ENCODE measurements at regions not wholly inside any gene's neighbourhood (a gene's known extent, or its start where the extent isn't known, plus 50 kb on each side); places are given as distances from the start of the nearest gene placed in this dataset.

DNA sequence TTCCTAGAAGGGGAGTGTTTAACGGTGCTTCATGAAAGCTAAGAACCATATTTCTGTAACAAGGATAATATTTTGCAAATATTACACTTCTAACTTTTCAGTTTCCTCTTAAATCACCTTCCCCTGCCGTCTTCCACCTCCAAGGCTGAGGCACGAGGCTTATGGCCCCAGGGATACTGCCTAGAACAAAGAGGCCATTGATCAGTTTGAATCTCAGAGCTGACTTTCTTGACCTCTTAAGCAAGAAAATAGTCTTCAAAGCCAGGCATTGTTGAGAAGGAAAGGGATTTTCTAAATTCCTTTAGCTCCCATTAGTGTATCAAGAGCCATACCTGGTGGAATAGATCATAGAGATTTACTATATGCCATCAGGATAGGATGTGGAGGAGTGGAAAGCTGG lies 566.2 kb downstream of the BNC2 start:
- 89 to 100% methylated on average over 3 of the region's 3 CpGs for WGBS, 2 experiments (ENCODE audit: insufficient coverage in 1 of 2, insufficient read length in 1 of 2)
- H3K4me3 ChIP-seq (ENCODE audit: low read length) = no peak overlapping the region
- no peak overlapping the region for H3K9ac ChIP-seq (ENCODE audit: extremely low read depth, low read length, poor library complexity, severe bottlenecking)
- no peaks in the 10 kb centered on the region for H3K27me3 ChIP-seq (ENCODE audit: control insufficient read depth, insufficient read depth, low read length, poor library complexity, severe bottlenecking)
- H3K4me1 Mint-ChIP-seq = peaks cover 15% of the 10 kb centered on the region
- peaks cover 24% of the 10 kb centered on the region for H3K27me3 Mint-ChIP-seq (ENCODE audit: insufficient read depth)
- no peak overlapping the region for H3K27ac Mint-ChIP-seq
- no peaks in the 10 kb centered on the region for H3K9me3 ChIP-seq (ENCODE audit: control insufficient read depth, low read length)
- H3K4me1 ChIP-seq (ENCODE audit: control insufficient read depth, insufficient read depth, low read length) = no peaks in the 10 kb centered on the region
- no peak overlapping the region for H3K4me3 Mint-ChIP-seq
- DNase-seq = no peak
- H3K27ac ChIP-seq (ENCODE audit: low read depth, low read length) = no peak overlapping the region
- H3K36me3 ChIP-seq (ENCODE audit: control insufficient read depth, insufficient read depth, low read length) = no peaks in the 10 kb centered on the region
- H3K9me3 Mint-ChIP-seq = peaks cover 3% of the 10 kb centered on the region
- H3K36me3 Mint-ChIP-seq (ENCODE audit: low read depth) = no peaks in the 10 kb centered on the region
- TF ChIP-seq, protein P1, sequence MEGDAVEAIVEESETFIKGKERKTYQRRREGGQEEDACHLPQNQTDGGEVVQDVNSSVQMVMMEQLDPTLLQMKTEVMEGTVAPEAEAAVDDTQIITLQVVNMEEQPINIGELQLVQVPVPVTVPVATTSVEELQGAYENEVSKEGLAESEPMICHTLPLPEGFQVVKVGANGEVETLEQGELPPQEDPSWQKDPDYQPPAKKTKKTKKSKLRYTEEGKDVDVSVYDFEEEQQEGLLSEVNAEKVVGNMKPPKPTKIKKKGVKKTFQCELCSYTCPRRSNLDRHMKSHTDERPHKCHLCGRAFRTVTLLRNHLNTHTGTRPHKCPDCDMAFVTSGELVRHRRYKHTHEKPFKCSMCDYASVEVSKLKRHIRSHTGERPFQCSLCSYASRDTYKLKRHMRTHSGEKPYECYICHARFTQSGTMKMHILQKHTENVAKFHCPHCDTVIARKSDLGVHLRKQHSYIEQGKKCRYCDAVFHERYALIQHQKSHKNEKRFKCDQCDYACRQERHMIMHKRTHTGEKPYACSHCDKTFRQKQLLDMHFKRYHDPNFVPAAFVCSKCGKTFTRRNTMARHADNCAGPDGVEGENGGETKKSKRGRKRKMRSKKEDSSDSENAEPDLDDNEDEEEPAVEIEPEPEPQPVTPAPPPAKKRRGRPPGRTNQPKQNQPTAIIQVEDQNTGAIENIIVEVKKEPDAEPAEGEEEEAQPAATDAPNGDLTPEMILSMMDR (conservative IDR thresholded peaks at IDR 0.05) = no peak

DNA sequence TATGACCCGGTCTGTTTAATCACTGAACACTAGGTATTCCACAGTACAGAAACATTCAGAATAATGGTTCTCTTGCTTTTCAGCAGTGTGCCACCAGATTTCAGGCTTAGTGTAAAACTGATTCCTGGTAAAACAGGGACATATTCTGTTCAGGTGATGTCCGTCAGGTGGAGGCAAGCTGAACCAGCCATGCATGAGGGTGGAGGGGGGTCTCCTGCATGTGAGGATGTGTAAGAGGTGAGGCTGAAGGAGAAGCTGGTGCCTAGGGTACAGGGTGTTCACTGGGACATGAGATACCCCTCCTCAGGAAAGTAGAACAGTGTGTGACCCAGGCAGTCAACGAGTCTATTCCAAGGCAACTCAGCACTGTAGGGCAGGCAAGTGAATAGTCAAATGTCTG lies 563.9 kb downstream of the BNC2 start:
- H3K9ac ChIP-seq (ENCODE audit: extremely low read depth, low read length, poor library complexity, severe bottlenecking) = no peak overlapping the region

DNA sequence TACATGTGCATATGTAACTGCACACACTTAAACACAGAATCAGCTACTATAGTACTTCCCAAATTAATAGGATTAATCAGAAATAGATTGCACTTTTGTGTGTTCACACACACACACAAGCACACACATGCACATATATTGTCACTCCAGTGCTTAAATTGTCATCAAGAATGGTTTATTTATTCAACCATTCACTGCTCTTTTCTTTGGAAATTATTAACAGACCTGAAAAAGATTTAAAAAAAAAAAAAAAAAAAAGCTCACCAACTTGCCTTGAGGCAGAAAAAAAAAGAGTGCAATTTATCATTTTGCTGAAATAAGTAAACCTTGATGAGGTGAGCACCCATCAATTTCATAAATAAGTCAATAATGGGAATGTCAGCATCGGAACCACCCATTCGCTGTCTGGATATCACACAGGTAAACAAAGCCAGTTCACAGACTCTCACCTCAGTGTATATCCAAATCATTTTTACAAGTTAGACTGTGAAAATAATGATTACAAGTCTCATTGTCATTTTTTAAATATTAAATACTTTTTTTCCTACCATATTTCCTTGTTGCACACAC lies 562.8 kb downstream of the BNC2 start:
- Mint-ChIP-seq H3K27ac (no peak overlapping the region), H3K4me1 (peaks cover 31% of the 10 kb centered on the region)

More for the DNA sequence above, 563.9 kb downstream of the BNC2 start:
- Histone ChIP-seq H3K4me3 (ENCODE audit: low read length) (no peak overlapping the region), H3K9me3 (ENCODE audit: control insufficient read depth, low read length) (no peaks in the 10 kb centered on the region), H3K4me1 (ENCODE audit: control insufficient read depth, insufficient read depth, low read length) (peaks cover 7% of the 10 kb centered on the region), H3K27ac (ENCODE audit: low read depth, low read length) (no peak overlapping the region), H3K36me3 (ENCODE audit: control insufficient read depth, insufficient read depth, low read length) (no peaks in the 10 kb centered on the region), H3K27me3 (ENCODE audit: control insufficient read depth, insufficient read depth, low read length, poor library complexity, severe bottlenecking) (no peaks in the 10 kb centered on the region)
- 88 to 92% methylated on average over 2 to 3 of the region's 3 CpGs for WGBS, 2 experiments (ENCODE audit: insufficient coverage in 1 of 2, insufficient read length in 1 of 2)
- H3K27ac Mint-ChIP-seq = no peak overlapping the region
- peaks cover 26% of the 10 kb centered on the region for H3K4me1 Mint-ChIP-seq
- H3K27me3 Mint-ChIP-seq (ENCODE audit: insufficient read depth) = peaks cover 13% of the 10 kb centered on the region
- no peaks in the 10 kb centered on the region for H3K36me3 Mint-ChIP-seq (ENCODE audit: low read depth)
- no peak for DNase-seq
- H3K4me3 Mint-ChIP-seq = no peak overlapping the region
- TF ChIP-seq, protein P1 (conservative IDR thresholded peaks at IDR 0.05) = no peak
- H3K9me3 Mint-ChIP-seq = no peaks in the 10 kb centered on the region

More for the DNA sequence above, 562.8 kb downstream of the BNC2 start:
- Histone ChIP-seq H3K27ac (ENCODE audit: low read depth, low read length) (no peak overlapping the region), H3K4me3 (ENCODE audit: low read length) (no peak overlapping the region), H3K9ac (ENCODE audit: extremely low read depth, low read length, poor library complexity, severe bottlenecking) (no peak overlapping the region), H3K9me3 (ENCODE audit: control insufficient read depth, low read length) (no peaks in the 10 kb centered on the region), H3K27me3 (ENCODE audit: control insufficient read depth, insufficient read depth, low read length, poor library complexity, severe bottlenecking) (no peaks in the 10 kb centered on the region), H3K4me1 (ENCODE audit: control insufficient read depth, insufficient read depth, low read length) (peaks cover 7% of the 10 kb centered on the region), H3K36me3 (ENCODE audit: control insufficient read depth, insufficient read depth, low read length) (no peaks in the 10 kb centered on the region)
- no peak for DNase-seq
- Mint-ChIP-seq H3K27me3 (ENCODE audit: insufficient read depth) (peaks cover 8% of the 10 kb centered on the region), H3K4me3 (no peak overlapping the region), H3K36me3 (ENCODE audit: low read depth) (no peaks in the 10 kb centered on the region), H3K9me3 (no peaks in the 10 kb centered on the region)
- TF ChIP-seq, protein P1 (conservative IDR thresholded peaks at IDR 0.05) = no peak
- 95 to 100% methylated on average over 2 of the region's 2 CpGs for WGBS, 2 experiments (ENCODE audit: insufficient coverage in 1 of 2, insufficient read length in 1 of 2)
